ENCODE measurements at regions not wholly inside any gene's neighbourhood (a gene's known extent, or its start where the extent isn't known, plus 50 kb on each side); places are given as distances from the start of the nearest gene placed in this dataset.

GRCh38 chr13:36619535-36619934, 54.3 kb upstream of the SERTM1 start:
- no TSS peak for BruUV-seq (replicated peaks)
- Histone ChIP-seq H3K27ac (no peak overlapping the region), H3K27me3 (ENCODE audit: insufficient read depth, low read depth) (no peaks in the 10 kb centered on the region), H3K9me2 (ENCODE audit: insufficient read depth) (no peaks in the 10 kb centered on the region), H3K79me2 (ENCODE audit: low read depth) (no peaks in the 10 kb centered on the region), H4K20me1 (ENCODE audit: insufficient read depth) (no peaks in the 10 kb centered on the region), H3K9me3 (ENCODE audit: insufficient read depth, low read depth) (no peaks in the 10 kb centered on the region), H3K4me1 (replicated peaks; ENCODE audit: insufficient read depth) (no peaks in the 10 kb centered on the region), H3K4me3 (no peak overlapping the region), H3F3A (ENCODE audit: insufficient read depth, low read depth) (no peaks in the 10 kb centered on the region), H3K4me2 (no peak overlapping the region), H2AFZ (no peak overlapping the region), H3K36me3 (ENCODE audit: low read depth) (no peaks in the 10 kb centered on the region)
- DNase-seq: no peak
- TF ChIP-seq EZH2 (IDR thresholded peaks at IDR 0.05; ENCODE audit: low read depth): no peak
- TF ChIP-seq, protein P1, sequence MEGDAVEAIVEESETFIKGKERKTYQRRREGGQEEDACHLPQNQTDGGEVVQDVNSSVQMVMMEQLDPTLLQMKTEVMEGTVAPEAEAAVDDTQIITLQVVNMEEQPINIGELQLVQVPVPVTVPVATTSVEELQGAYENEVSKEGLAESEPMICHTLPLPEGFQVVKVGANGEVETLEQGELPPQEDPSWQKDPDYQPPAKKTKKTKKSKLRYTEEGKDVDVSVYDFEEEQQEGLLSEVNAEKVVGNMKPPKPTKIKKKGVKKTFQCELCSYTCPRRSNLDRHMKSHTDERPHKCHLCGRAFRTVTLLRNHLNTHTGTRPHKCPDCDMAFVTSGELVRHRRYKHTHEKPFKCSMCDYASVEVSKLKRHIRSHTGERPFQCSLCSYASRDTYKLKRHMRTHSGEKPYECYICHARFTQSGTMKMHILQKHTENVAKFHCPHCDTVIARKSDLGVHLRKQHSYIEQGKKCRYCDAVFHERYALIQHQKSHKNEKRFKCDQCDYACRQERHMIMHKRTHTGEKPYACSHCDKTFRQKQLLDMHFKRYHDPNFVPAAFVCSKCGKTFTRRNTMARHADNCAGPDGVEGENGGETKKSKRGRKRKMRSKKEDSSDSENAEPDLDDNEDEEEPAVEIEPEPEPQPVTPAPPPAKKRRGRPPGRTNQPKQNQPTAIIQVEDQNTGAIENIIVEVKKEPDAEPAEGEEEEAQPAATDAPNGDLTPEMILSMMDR (conservative IDR thresholded peaks at IDR 0.05): no peak
- CTCF ChIA-PET: no interaction called here
- intact Hi-C loops (cut with micrococcal nuclease; ENCODE audit: unreplicated experiment): no loop called here
- POLR2A ChIA-PET (ENCODE audit: unreplicated experiment): no interaction called here

All from PC-9 (cell line).